Lung (tissue), 11 donors: ENCODE measurements at regions not wholly inside any gene's neighbourhood (a gene's known extent, or its start where the extent isn't known, plus 50 kb on each side); places are given as distances from the start of the nearest gene placed in this dataset.

Experiments
- ATAC-seq: fragments of 200-7000 bp; cut with Tn5 transposase; one replicate; pipeline ENCODE4 v1.9.1; 2020; ENCODE audit warnings: moderate number of reproducible peaks; ENCODE audit not compliant: insufficient read depth, low FRiP score
- DNase-seq, 3 donors: peaks; one replicate each; pipeline ENCODE4 v3.0.0-alpha.2; 2013 to 2017
- H3K27ac ChIP-seq, 2 donors: one replicate each; pipeline ENCODE4 v1.5.1; 2013; ENCODE audit warnings: mild to moderate bottlenecking in 2 of 2, moderate library complexity in 2 of 2, control low read depth in 1 of 2, inconsistent platforms in 1 of 2, low read depth in 1 of 2, low read length in 1 of 2
- H3K27me3 ChIP-seq, 3 donors: one replicate each; pipeline ENCODE4 v1.5.1; 2013; ENCODE audit warnings: low read length in 2 of 3; ENCODE audit not compliant: control insufficient read depth in 3 of 3, insufficient read depth in 3 of 3
- H3K36me3 ChIP-seq, 4 donors: one replicate each; pipeline ENCODE4 v1.5.1; 2013; ENCODE audit warnings: low read length in 4 of 4, mild to moderate bottlenecking in 1 of 4, moderate library complexity in 1 of 4; ENCODE audit not compliant: control insufficient read depth in 4 of 4, insufficient read depth in 4 of 4
- H3K4me1 ChIP-seq, 5 donors: one replicate each; pipeline ENCODE4 v1.5.1; 2013; ENCODE audit warnings: low read length in 5 of 5, mild to moderate bottlenecking in 2 of 5, moderate library complexity in 1 of 5; ENCODE audit not compliant: control insufficient read depth in 5 of 5, insufficient read depth in 5 of 5
- H3K4me3 ChIP-seq: one replicate; pipeline ENCODE4 v1.5.1; 2013; ENCODE audit warnings: mild to moderate bottlenecking, control low read depth, moderate library complexity
- H3K9ac ChIP-seq, 2 donors: one replicate each; pipeline ENCODE4 v1.5.1; 2013; ENCODE audit warnings: low read length in 2 of 2, control low read depth in 1 of 2; ENCODE audit not compliant: insufficient read depth in 1 of 2
- H3K9me3 ChIP-seq, 4 donors: one replicate each; pipeline ENCODE4 v1.5.1; 2013; ENCODE audit warnings: low read length in 3 of 4, mild to moderate bottlenecking in 1 of 4, moderate library complexity in 1 of 4; ENCODE audit not compliant: control insufficient read depth in 4 of 4, insufficient read depth in 3 of 4
- CTCF ChIP-seq: IDR thresholded peaks from 2 replicates; pipeline ENCODE4 v1.5.1; 2012; ENCODE audit warnings: mild to moderate bottlenecking; ENCODE audit errors: control extremely low read depth, extremely low read depth
- WGBS, 2 donors: extraction: QIAGEN DNeasy Blood & Tissue Kit; methylation state at CpG; one replicate each; pipeline ENCODE4 v1.1.7; 2013; 5-methylcytosine and 5-hydroxymethylcytosine counted together
- donor health status: control.
- donor health status: control.
- donor health status: Bipolar disorder and iron deficiency.
- donor health status: healthy.
- donor health status: DM: yes; HTN: yes; CAD: no.

GRCh38 chr16:82527101-82527500, 99.7 kb upstream of the CDH13 start:
- ATAC-seq (no peak), DNase-seq (no peak)
- no peak for TF ChIP-seq CTCF
- Histone ChIP-seq H3K27ac (no peak overlapping the region), H3K9ac (no peak overlapping the region), H3K9me3 (peaks cover 0 to 7% (median 2%) of the 10 kb centered on the region in 4 donors), H3K4me1 (no peaks in the 10 kb centered on the region), H3K27me3 (peaks cover 0 to 5% (median 3%) of the 10 kb centered on the region in 3 donors), H3K4me3 (no peak overlapping the region), H3K36me3 (no peaks in the 10 kb centered on the region)
- WGBS, 2 donors, result 87 to 93% methylated on average over 7 of the region's 7 CpGs

GRCh38 chr16:82524976-82525375, 101.8 kb upstream of the CDH13 start:
- peaks cover 0 to 5% (median 3%) of the 10 kb centered on the region in 3 donors for H3K27me3 ChIP-seq
- no peak for TF ChIP-seq CTCF
- H3K9ac ChIP-seq, result no peak overlapping the region
- no peak overlapping the region for H3K4me3 ChIP-seq
- ATAC-seq, result no peak
- DNase-seq, result peak in 2 of 3 donors; percentile 51 to 64
- WGBS, 2 donors, result 48 to 60% methylated on average over 1 of the region's 1 CpG
- no peak overlapping the region for H3K27ac ChIP-seq
- peaks cover 0 to 10% (median 0%) of the 10 kb centered on the region in 5 donors for H3K4me1 ChIP-seq
- H3K9me3 ChIP-seq, result peaks cover 0 to 8% (median 2%) of the 10 kb centered on the region in 4 donors
- H3K36me3 ChIP-seq, result no peaks in the 10 kb centered on the region

DNA sequence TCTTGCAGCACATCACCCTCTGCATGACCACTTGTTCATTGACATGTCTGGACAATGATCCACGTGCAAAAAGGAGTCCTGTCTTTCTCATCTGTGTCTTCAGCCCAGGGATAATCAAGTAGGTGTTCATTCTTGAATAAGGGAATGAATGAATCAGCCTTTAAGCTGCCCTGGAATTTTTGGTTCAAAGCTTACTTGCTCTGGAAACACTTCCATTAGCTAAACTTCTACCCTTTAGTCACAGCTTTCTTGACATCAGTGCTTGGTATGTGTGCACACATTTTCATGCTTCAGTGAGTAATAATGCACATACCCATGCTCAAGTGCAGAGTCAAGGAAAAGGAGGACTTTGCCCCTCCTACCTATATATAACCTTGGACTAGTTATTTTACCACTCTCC, 103.0 kb upstream of the CDH13 start:
- no peak for DNase-seq
- WGBS, 2 donors, result 39 to 62% methylated on average over 1 of the region's 1 CpG
- no peak overlapping the region for H3K4me3 ChIP-seq
- no peaks in the 10 kb centered on the region for H3K36me3 ChIP-seq
- H3K9ac ChIP-seq, result no peak overlapping the region
- H3K4me1 ChIP-seq, result peaks cover 0 to 10% (median 0%) of the 10 kb centered on the region in 5 donors
- no peak overlapping the region for H3K27ac ChIP-seq
- TF ChIP-seq CTCF, result no peak
- peaks cover 0 to 5% (median 3%) of the 10 kb centered on the region in 3 donors for H3K27me3 ChIP-seq
- H3K9me3 ChIP-seq, result peaks cover 0 to 8% (median 2%) of the 10 kb centered on the region in 4 donors
- no peak for ATAC-seq

DNA sequence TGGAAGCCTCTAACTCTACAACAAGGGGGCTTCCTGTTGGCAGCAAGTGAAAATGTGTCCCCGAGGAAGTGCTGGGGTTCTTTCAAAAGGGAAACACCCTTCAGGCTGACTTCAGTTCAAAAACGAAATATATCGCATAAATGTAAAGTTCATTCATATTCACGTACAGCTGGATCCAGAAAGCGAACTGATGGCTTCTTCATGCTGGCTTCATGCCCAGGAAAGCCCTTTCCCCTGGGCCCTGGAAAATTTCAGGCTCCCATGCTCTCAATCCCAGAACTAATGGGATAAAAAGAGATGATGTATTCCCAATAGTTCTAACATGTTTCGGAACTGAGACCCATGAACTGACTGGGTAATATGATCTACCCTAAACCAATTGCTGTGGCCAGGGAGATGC, 104.7 kb upstream of the CDH13 start:
- H3K27me3 ChIP-seq, result peaks cover 0 to 5% (median 3%) of the 10 kb centered on the region in 3 donors
- peaks cover 0 to 8% (median 2%) of the 10 kb centered on the region in 4 donors for H3K9me3 ChIP-seq
- peaks cover 0 to 10% (median 0%) of the 10 kb centered on the region in 5 donors for H3K4me1 ChIP-seq
- H3K27ac ChIP-seq, result no peak overlapping the region
- no peak overlapping the region for H3K4me3 ChIP-seq
- no peak for TF ChIP-seq CTCF
- H3K9ac ChIP-seq, result no peak overlapping the region
- no peak for ATAC-seq
- no peaks in the 10 kb centered on the region for H3K36me3 ChIP-seq
- DNase-seq, result peak in 2 of 3 donors; percentile 54 to 70
- WGBS, 2 donors, result 71 to 79% methylated on average over 6 of the region's 6 CpGs
